Stomach (tissue), 4 donors: ENCODE measurements at regions not wholly inside any gene's neighbourhood (a gene's known extent, or its start where the extent isn't known, plus 50 kb on each side); places are given as distances from the start of the nearest gene placed in this dataset.

ENCODE experiments used
- CTCF ChIP-seq, 7 experiments: fragments of 450-650 bp in 4 of 7; fragments of 200-600 bp in 3 of 7; sonication (generic) in 3 of 7; IDR thresholded peaks; one replicate each; pipeline ENCODE4 v1.5.1; 2016 to 2019; ENCODE audit warnings: antibody characterized with exemption in 7 of 7, control low read depth in 2 of 7, mild to moderate bottlenecking in 1 of 7
- EP300 ChIP-seq: sonication (generic); formaldehyde crosslinking; IDR thresholded peaks from one replicate; pipeline ENCODE4 v1.6.1; 2017; ENCODE audit warnings: antibody characterized with exemption
- POLR2A ChIP-seq, 4 donors: fragments of 450-650 bp; IDR thresholded peaks; one replicate each; pipeline ENCODE4 v1.6.1; 2016; ENCODE audit warnings: antibody characterized with exemption in 4 of 4, control low read depth in 2 of 4, mild to moderate bottlenecking in 1 of 4, moderate library complexity in 1 of 4
- POLR2AphosphoS5 ChIP-seq, 3 donors: sonication (generic); formaldehyde crosslinking; IDR thresholded peaks; one replicate each; pipeline ENCODE4 v1.6.1; 2016; ENCODE audit warnings: antibody characterized with exemption in 3 of 3

GRCh38 chr2:503288-503999, 173.8 kb downstream of the TMEM18 start:
- TF ChIP-seq CTCF (IDR thresholded peaks at IDR 0.05) = no peak
- TF ChIP-seq EP300 = no peak
- no peak for TF ChIP-seq POLR2A (IDR thresholded peaks at IDR 0.05)
- no peak for TF ChIP-seq POLR2AphosphoS5 (IDR thresholded peaks at IDR 0.05)
